Naive thymus-derived CD8-positive, alpha-beta T cell (primary cell): ENCODE measurements at regions not wholly inside any gene's neighbourhood (a gene's known extent, or its start where the extent isn't known, plus 50 kb on each side); places are given as distances from the start of the nearest gene placed in this dataset.
"Not testable (repeated sequence)": the region's sequence is repeated elsewhere in the genome, so short reads cannot be mapped to it uniquely, and the experiment has no call there.

ENCODE experiments used
- ATAC-seq, 2 donors: fragments of 150-1000 bp; cut with Tn5 transposase in 1 of 2; sonication (Bioruptor Pico), chemical (Tn5 transposase) in 1 of 2; 1 replicate in 1 of 2; 2 replicates in 1 of 2; pipeline ENCODE4 v1.10.0; 2021; ENCODE audit warnings: mild to moderate bottlenecking in 2 of 2, moderate library complexity in 2 of 2
- POLR2A ChIA-PET: fragments of 350-600 bp; sonication (Branson Sonifier 250); formaldehyde crosslinking; loops from one replicate; lab custom pipeline; 2021; ENCODE audit warnings: antibody characterized with exemption; lab: Charles Lee
- DNase-seq, 10 donors: peaks; one replicate each; pipeline versions ENCODE4 v3.0.0 to v3.0.0-alpha.2; 2020 to 2022
- H3K27ac Mint-ChIP-seq, 10 donors: one replicate each; pipeline ENCODE4 v1.8.0; 2020 to 2022; ENCODE audit warnings: mild to moderate bottlenecking in 10 of 10, mixed read lengths in 10 of 10, moderate library complexity in 4 of 10, inconsistent platforms in 1 of 10
- H3K27me3 Mint-ChIP-seq, 5 donors: one replicate each; pipeline ENCODE4 v1.8.0; 2021 to 2022; ENCODE audit warnings: mixed read lengths in 5 of 5
- H3K36me3 Mint-ChIP-seq, 3 donors: one replicate each; pipeline ENCODE4 v1.8.0; 2020 to 2022; ENCODE audit warnings: mixed read lengths in 3 of 3, mild to moderate bottlenecking in 2 of 3, inconsistent platforms in 1 of 3
- H3K4me1 Mint-ChIP-seq, 4 donors: one replicate each; pipeline ENCODE4 v1.8.0; 2021 to 2022; ENCODE audit warnings: mixed read lengths in 4 of 4
- H3K4me3 Mint-ChIP-seq, 10 donors: one replicate each; pipeline ENCODE4 v1.8.0; 2020 to 2022; ENCODE audit warnings: mild to moderate bottlenecking in 10 of 10, mixed read lengths in 10 of 10, moderate library complexity in 6 of 10, inconsistent platforms in 1 of 10
- H3K9me3 Mint-ChIP-seq, 9 donors: one replicate each; pipeline ENCODE4 v1.8.0; 2020 to 2022; ENCODE audit warnings: mixed read lengths in 9 of 9, mild to moderate bottlenecking in 3 of 9, inconsistent platforms in 1 of 9, moderate library complexity in 1 of 9

- DNase-seq, H3K4me1 Mint-ChIP-seq, H3K27ac Mint-ChIP-seq, POLR2A ChIA-PET, ATAC-seq, H3K4me3 Mint-ChIP-seq: not testable (repeated sequence)
- H3K27me3 Mint-ChIP-seq, result peaks cover 0 to 13% (median 0%) of the 10 kb centered on the region in 5 donors
- H3K9me3 Mint-ChIP-seq, result peaks cover 0 to 26% (median 9%) of the 10 kb centered on the region in 9 donors
- peaks cover 0 to 11% (median 0%) of the 10 kb centered on the region in 3 donors for H3K36me3 Mint-ChIP-seq
These were observed 63.9 kb downstream of the RWDD3 start for GRCh38 chr1:95297906-95298305.

- Mint-ChIP-seq H3K4me1 (no peaks in the 10 kb centered on the region), H3K4me3 (no peak overlapping the region), H3K27me3 (peaks cover 0 to 17% (median 5%) of the 10 kb centered on the region in 5 donors), H3K9me3 (peaks cover 2 to 26% (median 12%) of the 10 kb centered on the region in 9 donors), H3K36me3 (peaks cover 0 to 11% (median 0%) of the 10 kb centered on the region in 3 donors), H3K27ac (no peak overlapping the region)
- DNase-seq (no peak), ATAC-seq (no peak)
- POLR2A ChIA-PET, result no interaction called here
These were observed 67.1 kb downstream of the RWDD3 start for GRCh38 chr1:95301091-95301490.

- DNase-seq, result no peak
- Mint-ChIP-seq H3K27ac (no peak overlapping the region), H3K4me1 (no peaks in the 10 kb centered on the region), H3K4me3 (no peak overlapping the region), H3K27me3 (peaks cover 0 to 17% (median 6%) of the 10 kb centered on the region in 5 donors), H3K9me3 (peaks cover 2 to 26% (median 12%) of the 10 kb centered on the region in 9 donors), H3K36me3 (peaks cover 0 to 11% (median 0%) of the 10 kb centered on the region in 3 donors)
- ATAC-seq, result no peak
- POLR2A ChIA-PET, result no interaction called here
These were observed 67.6 kb downstream of the RWDD3 start for GRCh38 chr1:95301614-95302013.

GRCh38 chr1:95304803-95305202 is 70.8 kb downstream of the RWDD3 start:
- no peak for ATAC-seq
- Mint-ChIP-seq H3K9me3 (peaks cover 0 to 15% (median 5%) of the 10 kb centered on the region in 9 donors), H3K36me3 (peaks cover 0 to 7% (median 0%) of the 10 kb centered on the region in 3 donors), H3K27ac (no peak overlapping the region), H3K4me1 (no peaks in the 10 kb centered on the region), H3K27me3 (peaks cover 12 to 38% (median 23%) of the 10 kb centered on the region in 5 donors), H3K4me3 (no peak overlapping the region)
- DNase-seq, result no peak
- POLR2A ChIA-PET, result no interaction called here

GRCh38 chr1:95308276-95309030 is 74.4 kb downstream of the RWDD3 start:
- H3K27ac Mint-ChIP-seq, result no peak overlapping the region
- no peak overlapping the region for H3K4me3 Mint-ChIP-seq
- ATAC-seq (no peak), DNase-seq (no peak)
- no peaks in the 10 kb centered on the region for H3K36me3 Mint-ChIP-seq
- POLR2A ChIA-PET, result no interaction called here
- no peaks in the 10 kb centered on the region for H3K4me1 Mint-ChIP-seq
- peaks cover 18 to 38% (median 25%) of the 10 kb centered on the region in 5 donors for H3K27me3 Mint-ChIP-seq
- peaks cover 0 to 7% (median 0%) of the 10 kb centered on the region in 9 donors for H3K9me3 Mint-ChIP-seq

- Mint-ChIP-seq H3K4me3 (no peak overlapping the region), H3K27ac (no peak overlapping the region), H3K4me1 (no peaks in the 10 kb centered on the region), H3K9me3 (peaks cover 0 to 6% (median 0%) of the 10 kb centered on the region in 9 donors), H3K27me3 (peaks cover 17 to 34% (median 24%) of the 10 kb centered on the region in 5 donors), H3K36me3 (no peaks in the 10 kb centered on the region)
- ATAC-seq (no peak), DNase-seq (no peak)
- POLR2A ChIA-PET, result no interaction called here
These were observed 75.0 kb downstream of the RWDD3 start for GRCh38 chr1:95309031-95309471.

- ATAC-seq, result no peak
These were observed 77.0 kb downstream of the RWDD3 start for GRCh38 chr1:95311014-95311413.

GRCh38 chr1:95311762-95312161 is 77.8 kb downstream of the RWDD3 start:
- H3K27me3 Mint-ChIP-seq, result peaks cover 16 to 45% (median 21%) of the 10 kb centered on the region in 5 donors
- peaks cover 0 to 9% (median 0%) of the 10 kb centered on the region in 9 donors for H3K9me3 Mint-ChIP-seq
- H3K36me3 Mint-ChIP-seq, result no peaks in the 10 kb centered on the region
- no peak overlapping the region for H3K4me3 Mint-ChIP-seq
- DNase-seq (no peak), ATAC-seq (no peak)
- POLR2A ChIA-PET, result no interaction called here
- H3K4me1 Mint-ChIP-seq, result no peaks in the 10 kb centered on the region
- no peak overlapping the region for H3K27ac Mint-ChIP-seq

More at GRCh38 chr1:95311014-95311413, 77.0 kb downstream of the RWDD3 start:
- no peak for DNase-seq
- Mint-ChIP-seq H3K4me1 (no peaks in the 10 kb centered on the region), H3K36me3 (no peaks in the 10 kb centered on the region), H3K27me3 (peaks cover 16 to 39% (median 22%) of the 10 kb centered on the region in 5 donors), H3K27ac (no peak overlapping the region), H3K4me3 (no peak overlapping the region), H3K9me3 (peaks cover 0 to 4% (median 0%) of the 10 kb centered on the region in 9 donors)
- POLR2A ChIA-PET, result no interaction called here

GRCh38 chr1:95312181-95312580 is 78.2 kb downstream of the RWDD3 start:
- no peak for ATAC-seq
- H3K36me3 Mint-ChIP-seq, result no peaks in the 10 kb centered on the region
- no peak overlapping the region for H3K4me3 Mint-ChIP-seq
- no peak overlapping the region for H3K27ac Mint-ChIP-seq
- no peak for DNase-seq
- peaks cover 0 to 13% (median 0%) of the 10 kb centered on the region in 9 donors for H3K9me3 Mint-ChIP-seq
- H3K27me3 Mint-ChIP-seq, result peaks cover 12 to 45% (median 17%) of the 10 kb centered on the region in 5 donors
- H3K4me1 Mint-ChIP-seq, result no peaks in the 10 kb centered on the region
- POLR2A ChIA-PET, result no interaction called here

- POLR2A ChIA-PET, result no interaction called here
- H3K27ac Mint-ChIP-seq, result no peak overlapping the region
- peaks cover 0 to 13% (median 0%) of the 10 kb centered on the region in 9 donors for H3K9me3 Mint-ChIP-seq
- H3K4me3 Mint-ChIP-seq, result no peak overlapping the region
- no peaks in the 10 kb centered on the region for H3K4me1 Mint-ChIP-seq
- ATAC-seq (no peak), DNase-seq (no peak)
- H3K36me3 Mint-ChIP-seq, result no peaks in the 10 kb centered on the region
- peaks cover 9 to 36% (median 11%) of the 10 kb centered on the region in 5 donors for H3K27me3 Mint-ChIP-seq
These were observed 79.5 kb downstream of the RWDD3 start for GRCh38 chr1:95313527-95313926.

- H3K36me3 Mint-ChIP-seq, result no peaks in the 10 kb centered on the region
- H3K9me3 Mint-ChIP-seq, result peaks cover 0 to 7% (median 0%) of the 10 kb centered on the region in 9 donors
- POLR2A ChIA-PET, result no interaction called here
- no peak overlapping the region for H3K27ac Mint-ChIP-seq
- peaks cover 7 to 17% (median 13%) of the 10 kb centered on the region in 5 donors for H3K27me3 Mint-ChIP-seq
- no peak overlapping the region for H3K4me3 Mint-ChIP-seq
- ATAC-seq (no peak), DNase-seq (no peak)
- no peaks in the 10 kb centered on the region for H3K4me1 Mint-ChIP-seq
These were observed 87.5 kb downstream of the RWDD3 start for GRCh38 chr1:95321531-95321930.

- no peaks in the 10 kb centered on the region for H3K36me3 Mint-ChIP-seq
- POLR2A ChIA-PET, result no interaction called here
- no peak overlapping the region for H3K27ac Mint-ChIP-seq
- no peaks in the 10 kb centered on the region for H3K9me3 Mint-ChIP-seq
- peaks cover 5 to 12% (median 7%) of the 10 kb centered on the region in 5 donors for H3K27me3 Mint-ChIP-seq
- H3K4me3 Mint-ChIP-seq, result no peak overlapping the region
- no peak for ATAC-seq
- DNase-seq, result no peak
- no peaks in the 10 kb centered on the region for H3K4me1 Mint-ChIP-seq
These were observed 89.1 kb downstream of the RWDD3 start for GRCh38 chr1:95323123-95323522.

GRCh38 chr1:95325349-95325748 is 91.3 kb downstream of the RWDD3 start:
- H3K27ac Mint-ChIP-seq, result no peak overlapping the region
- DNase-seq (no peak), ATAC-seq (no peak)
- POLR2A ChIA-PET, result no interaction called here
- no peak overlapping the region for H3K4me3 Mint-ChIP-seq
- peaks cover 2 to 13% (median 7%) of the 10 kb centered on the region in 5 donors for H3K27me3 Mint-ChIP-seq
- H3K36me3 Mint-ChIP-seq, result no peaks in the 10 kb centered on the region
- H3K4me1 Mint-ChIP-seq, result no peaks in the 10 kb centered on the region
- peaks cover 0 to 1% (median 0%) of the 10 kb centered on the region in 9 donors for H3K9me3 Mint-ChIP-seq
